HepG2 (cell line): ENCODE measurements at regions not wholly inside any gene's neighbourhood (a gene's known extent, or its start where the extent isn't known, plus 50 kb on each side); places are given as distances from the start of the nearest gene placed in this dataset.

Source experiments
- ATAC-seq: fragments of 200-7000 bp; cut with Tn5 transposase; 3 replicates; pipeline ENCODE4 v1.9.1; 2020; ENCODE audit warnings: mild to moderate bottlenecking, moderate library complexity
- BruUV-seq: library from RNA; stranded (reverse); fragments of 400-500 nt; replicated peaks from 2 replicates; lab custom pipeline; 2021; lab: Mats Ljungman, UMichigan
- CTCF ChIA-PET: fragments of 300-600 bp; formaldehyde crosslinking; extraction: SDS; loops from one replicate; lab custom pipeline; 2021; ENCODE audit warnings: low total read pairs, inconsistent platforms, low intra/inter-chr PET ratio; lab: Yijun Ruan, JAX
- POLR2A ChIA-PET: fragments of 350-600 bp; sonication (Branson Sonifier 250); formaldehyde crosslinking; loops from one replicate; lab custom pipeline; 2020; ENCODE audit warnings: antibody characterized with exemption, inconsistent platforms; lab: Yijun Ruan, JAX
- DNase-seq: peaks from one replicate; pipeline ENCODE4 v3.0.0-alpha.2; 2015; ENCODE audit warnings: low spot score
- FAIRE-seq: peaks from 3 replicates; lab custom pipeline; 2011; peaks lifted over from hg19 to GRCh38; lab: Jason Lieb, UNC
- H2AFZ ChIP-seq: one replicate; pipeline ENCODE4 v1.6.1; 2011; ENCODE audit warnings: low read length, inconsistent platforms
- H3K27ac ChIP-seq: fragments of 300-600 bp; 3 replicates; pipeline ENCODE4 v1.8.0; 2011; ENCODE audit warnings: mixed run types, mild to moderate bottlenecking, mixed read lengths, low read length, inconsistent platforms; ENCODE audit not compliant: insufficient read depth; ENCODE audit errors: extremely low read length
- H3K27me3 ChIP-seq, 2 experiments: fragments of 200-600 bp in 1 of 2; 2 replicates in 1 of 2; 3 replicates in 1 of 2; pipeline versions ENCODE4 v1.6.0 to v1.8.0; 2011; ENCODE audit warnings: low read length in 2 of 2, mild to moderate bottlenecking in 2 of 2, moderate library complexity in 2 of 2, inconsistent platforms in 1 of 2; ENCODE audit not compliant: insufficient read depth in 2 of 2, control insufficient read depth in 1 of 2
- H3K36me3 ChIP-seq, 2 experiments: fragments of 200-600 bp in 1 of 2; replicated peaks in 1 of 2; 2 replicates in 1 of 2; 3 replicates in 1 of 2; pipeline versions ENCODE4 v1.5.1 to v1.8.0; 2011; ENCODE audit warnings: low read length in 2 of 2, inconsistent platforms in 1 of 2; ENCODE audit not compliant: insufficient read depth in 2 of 2, control insufficient read depth in 1 of 2
- H3K4me1 ChIP-seq: 2 replicates; pipeline ENCODE4 v1.5.1; 2012; ENCODE audit warnings: low read length, inconsistent platforms; ENCODE audit not compliant: insufficient read depth
- H3K4me2 ChIP-seq: 2 replicates; pipeline ENCODE4 v1.6.0; 2011; ENCODE audit warnings: low read depth, low read length, inconsistent platforms
- H3K4me3 ChIP-seq, 3 experiments: fragments of 200-600 bp in 1 of 3; sonication (generic), shearing (Covaris generic) in 1 of 3; replicated peaks in 1 of 3; 2 replicates each; pipeline ENCODE4 v1.5.1; 2011 to 2016; ENCODE audit warnings: low read length in 3 of 3, inconsistent platforms in 2 of 3, low read depth in 2 of 3, mild to moderate bottlenecking in 2 of 3, control low read depth in 1 of 3, mixed read lengths in 1 of 3; ENCODE audit not compliant: insufficient read depth in 1 of 3
- H3K79me2 ChIP-seq: one replicate; pipeline ENCODE4 v1.6.1; 2011; ENCODE audit warnings: low read length, inconsistent platforms; ENCODE audit not compliant: insufficient read depth
- H3K9ac ChIP-seq: 2 replicates; pipeline ENCODE4 v1.6.0; 2011; ENCODE audit warnings: mild to moderate bottlenecking, low read depth, low read length, inconsistent platforms; ENCODE audit not compliant: insufficient read depth
- H3K9me3 ChIP-seq: 2 replicates; pipeline ENCODE4 v1.5.1; 2012; ENCODE audit warnings: mild to moderate bottlenecking, low read length
- H4K20me1 ChIP-seq: 2 replicates; pipeline ENCODE4 v1.6.0; 2011; ENCODE audit warnings: inconsistent platforms, mild to moderate bottlenecking, low read length, moderate library complexity; ENCODE audit not compliant: insufficient read depth
- ATF7 ChIP-seq, 2 experiments: fragments of 450-650 bp in 1 of 2; sonication (generic) in 1 of 2; formaldehyde crosslinking in 1 of 2; IDR thresholded peaks; 2 replicates each; pipeline versions ENCODE4 v1.4.0 to v1.6.1; 2016 to 2020; ENCODE audit warnings: antibody characterized with exemption in 1 of 2, mild to moderate bottlenecking in 1 of 2, missing genetic modification reagents in 1 of 2
- SAP130 ChIP-seq: IDR thresholded peaks from 2 replicates; pipeline ENCODE4 v1.6.1; 2016; ENCODE audit warnings: low read depth
- SNAPC5 ChIP-seq: sonication (generic); formaldehyde crosslinking; IDR thresholded peaks from 2 replicates; pipeline ENCODE4 v1.8.1; 2023; ENCODE audit warnings: mild to moderate bottlenecking, missing genetic modification reagents, borderline replicate concordance
- ZBTB37 ChIP-seq: sonication (generic); formaldehyde crosslinking; IDR thresholded peaks from 2 replicates; pipeline ENCODE4 v1.4.0; 2020; ENCODE audit warnings: mild to moderate bottlenecking, missing genetic modification reagents
- ZFYVE20 ChIP-seq: sonication (generic); formaldehyde crosslinking; IDR thresholded peaks from 2 replicates; pipeline ENCODE4 v1.8.0; 2023; ENCODE audit warnings: low read depth, mild to moderate bottlenecking, moderate library complexity, missing genetic modification reagents, borderline replicate concordance
- ZMYM3 ChIP-seq: sonication (generic); formaldehyde crosslinking; IDR thresholded peaks from 2 replicates; pipeline ENCODE4 v1.5.1; 2020; ENCODE audit warnings: mild to moderate bottlenecking, missing genetic modification reagents
- ZNF160 ChIP-seq: sonication (generic); formaldehyde crosslinking; IDR thresholded peaks from 2 replicates; pipeline ENCODE4 v1.8.0; 2022; ENCODE audit warnings: mild to moderate bottlenecking, inconsistent platforms, missing genetic modification reagents
- ZNF331 ChIP-seq: sonication (generic); formaldehyde crosslinking; IDR thresholded peaks from 2 replicates; pipeline ENCODE4 v1.4.0; 2020; ENCODE audit warnings: missing genetic modification reagents
- ZNF776 ChIP-seq: sonication (generic); formaldehyde crosslinking; IDR thresholded peaks from 2 replicates; pipeline ENCODE4 v1.4.0; 2020; ENCODE audit warnings: mild to moderate bottlenecking, missing genetic modification reagents
- WGBS: methylation state at CpG from one replicate; pipeline ENCODE4 v1.1.6; 2017; ENCODE audit warnings: low lambda C conversion rate; 5-methylcytosine and 5-hydroxymethylcytosine counted together
- in situ Hi-C: cut with HindIII; loops from 2 replicates; pipeline ENCODE4 v1.10.0; 2017; ENCODE audit warnings: low pct_unique_long_range_greater_than_20kb; ENCODE audit not compliant: extremely low pct_ligation_motif_present
- intact Hi-C: fragments of 100-400 bp; cut with micrococcal nuclease; formaldehyde crosslinking; loops from one replicate; pipeline ENCODE4 v1.10.0; 2022; ENCODE audit not compliant: unreplicated experiment
- TF ChIP-seq, protein P1 (sequence below): sonication (generic); formaldehyde crosslinking; IDR thresholded peaks from 2 replicates; pipeline ENCODE4 v1.4.0; 2020; ENCODE audit warnings: missing genetic modification reagents
- TF ChIP-seq, protein P2 (sequence below): sonication (generic); formaldehyde crosslinking; IDR thresholded peaks from 2 replicates; pipeline ENCODE4 v1.4.0; 2020; ENCODE audit warnings: missing genetic modification reagents

- no peak for TF ChIP-seq SNAPC5
- TF ChIP-seq ZNF331 (CRISPR knock-in tag): no peak
- TF ChIP-seq ZNF160 (CRISPR knock-in tag): no peak
- TF ChIP-seq ZBTB37: no peak
- 0 out of 2 replicates have a peak, but pooled peaks have one; percentile 8 for TF ChIP-seq ZMYM3 (CRISPR knock-in tag)
- TF ChIP-seq, protein P1, sequence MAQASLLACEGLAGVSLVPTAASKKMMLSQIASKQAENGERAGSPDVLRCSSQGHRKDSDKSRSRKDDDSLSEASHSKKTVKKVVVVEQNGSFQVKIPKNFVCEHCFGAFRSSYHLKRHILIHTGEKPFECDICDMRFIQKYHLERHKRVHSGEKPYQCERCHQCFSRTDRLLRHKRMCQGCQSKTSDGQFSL (CRISPR knock-in tag): no peak
- TF ChIP-seq ATF7 (IDR thresholded peaks at IDR 0.05): no peak
- TF ChIP-seq ATF7 (CRISPR knock-in tag; IDR thresholded peaks at IDR 0.05): peak; percentile 6; the same call in 1 of the 2 replicates
- TF ChIP-seq SAP130 (CRISPR knock-in tag): no peak; the same call in 1 of the 2 replicates
- TF ChIP-seq, all 625 proteins: peak for 33
These were observed 230.1 kb upstream of the TPM1 start (continued) for GRCh38 chr15:62812515-62812835.

GRCh38 chr15:62816342-62817069 is 226.0 kb upstream of the TPM1 start:
- Histone ChIP-seq H3K9ac (no peak overlapping the region), H3K4me2 (no peak overlapping the region), H4K20me1 (no peaks in the 10 kb centered on the region), H3K27ac (no peak overlapping the region), H3K36me3 (no peaks in the 10 kb centered on the region), H3K4me3 (no peak overlapping the region), H3K79me2 (no peaks in the 10 kb centered on the region), H3K9me3 (no peaks in the 10 kb centered on the region), H3K27me3 (no peaks in the 10 kb centered on the region), H2AFZ (no peak overlapping the region), H3K4me1 (peaks cover 82% of the 10 kb centered on the region)
- WGBS: 87% methylated on average over 4 of the region's 4 CpGs
- BruUV-seq: no TSS peak
- in situ Hi-C loops (no loop called here), intact Hi-C loops (no loop called here)
- no peak for FAIRE-seq
- ChIA-PET CTCF (no interaction called here), POLR2A (no interaction called here)
- DNase-seq: no peak
- ATAC-seq: no peak
- TF ChIP-seq, protein P2, sequence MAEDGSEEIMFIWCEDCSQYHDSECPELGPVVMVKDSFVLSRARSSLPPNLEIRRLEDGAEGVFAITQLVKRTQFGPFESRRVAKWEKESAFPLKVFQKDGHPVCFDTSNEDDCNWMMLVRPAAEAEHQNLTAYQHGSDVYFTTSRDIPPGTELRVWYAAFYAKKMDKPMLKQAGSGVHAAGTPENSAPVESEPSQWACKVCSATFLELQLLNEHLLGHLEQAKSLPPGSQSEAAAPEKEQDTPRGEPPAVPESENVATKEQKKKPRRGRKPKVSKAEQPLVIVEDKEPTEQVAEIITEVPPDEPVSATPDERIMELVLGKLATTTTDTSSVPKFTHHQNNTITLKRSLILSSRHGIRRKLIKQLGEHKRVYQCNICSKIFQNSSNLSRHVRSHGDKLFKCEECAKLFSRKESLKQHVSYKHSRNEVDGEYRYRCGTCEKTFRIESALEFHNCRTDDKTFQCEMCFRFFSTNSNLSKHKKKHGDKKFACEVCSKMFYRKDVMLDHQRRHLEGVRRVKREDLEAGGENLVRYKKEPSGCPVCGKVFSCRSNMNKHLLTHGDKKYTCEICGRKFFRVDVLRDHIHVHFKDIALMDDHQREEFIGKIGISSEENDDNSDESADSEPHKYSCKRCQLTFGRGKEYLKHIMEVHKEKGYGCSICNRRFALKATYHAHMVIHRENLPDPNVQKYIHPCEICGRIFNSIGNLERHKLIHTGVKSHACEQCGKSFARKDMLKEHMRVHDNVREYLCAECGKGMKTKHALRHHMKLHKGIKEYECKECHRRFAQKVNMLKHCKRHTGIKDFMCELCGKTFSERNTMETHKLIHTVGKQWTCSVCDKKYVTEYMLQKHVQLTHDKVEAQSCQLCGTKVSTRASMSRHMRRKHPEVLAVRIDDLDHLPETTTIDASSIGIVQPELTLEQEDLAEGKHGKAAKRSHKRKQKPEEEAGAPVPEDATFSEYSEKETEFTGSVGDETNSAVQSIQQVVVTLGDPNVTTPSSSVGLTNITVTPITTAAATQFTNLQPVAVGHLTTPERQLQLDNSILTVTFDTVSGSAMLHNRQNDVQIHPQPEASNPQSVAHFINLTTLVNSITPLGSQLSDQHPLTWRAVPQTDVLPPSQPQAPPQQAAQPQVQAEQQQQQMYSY (CRISPR knock-in tag): no peak
- TF ChIP-seq ZNF776 (CRISPR knock-in tag): no peak
- no peak for TF ChIP-seq ZFYVE20 (CRISPR knock-in tag)
